ENCODE measurements at regions not wholly inside any gene's neighbourhood (a gene's known extent, or its start where the extent isn't known, plus 50 kb on each side); places are given as distances from the start of the nearest gene placed in this dataset.

GRCh38 chr3:186459108-186459467, 85.1 kb downstream of the CRYGS start:
- TF ChIP-seq FOXP2 (optimal IDR thresholded peaks at IDR 0.05; ENCODE audit: control extremely low read depth, extremely low read length, insufficient read depth): no peak
- H3K9me3 ChIP-seq (ENCODE audit: low read depth, low read length): no peaks in the 10 kb centered on the region
- H3K4me3 ChIP-seq: no peak overlapping the region
- no peak for DNase-seq (ENCODE audit: low read depth, low spot score)
- no peaks in the 10 kb centered on the region for H3K36me3 ChIP-seq (ENCODE audit: insufficient read depth, low read length)
- H3K27ac ChIP-seq: no peak overlapping the region
- H3K9ac ChIP-seq (ENCODE audit: insufficient read length): no peak overlapping the region

- H3K27ac ChIP-seq: no peak overlapping the region
- no peaks in the 10 kb centered on the region for H3K36me3 ChIP-seq (ENCODE audit: insufficient read depth, low read length)
- H3K4me3 ChIP-seq: no peak overlapping the region
- TF ChIP-seq POLR2AphosphoS5 (IDR thresholded peaks at IDR 0.05; ENCODE audit: borderline replicate concordance, low read depth, low read length) (no peak), FOXP2 (optimal IDR thresholded peaks at IDR 0.05; ENCODE audit: control extremely low read depth, extremely low read length, insufficient read depth) (no peak), EZH2 (IDR thresholded peaks at IDR 0.05) (no peak)
- no peak for DNase-seq (ENCODE audit: low read depth, low spot score)
- H3K9ac ChIP-seq (ENCODE audit: insufficient read length): no peak overlapping the region
- no peaks in the 10 kb centered on the region for H3K9me3 ChIP-seq (ENCODE audit: low read depth, low read length)
Measured at GRCh38 chr3:186458306-186459107, 85.7 kb downstream of the CRYGS start.

GRCh38 chr3:186457236-186457635, 86.9 kb downstream of the CRYGS start:
- no peak overlapping the region for H3K4me3 ChIP-seq
- H3K9ac ChIP-seq (ENCODE audit: insufficient read length): no peak overlapping the region
- H3K27ac ChIP-seq: no peak overlapping the region
- H3K36me3 ChIP-seq (ENCODE audit: insufficient read depth, low read length): no peaks in the 10 kb centered on the region
- TF ChIP-seq FOXP2 (optimal IDR thresholded peaks at IDR 0.05; ENCODE audit: control extremely low read depth, extremely low read length, insufficient read depth) (no peak), POLR2AphosphoS5 (IDR thresholded peaks at IDR 0.05; ENCODE audit: borderline replicate concordance, low read depth, low read length) (no peak), EZH2 (IDR thresholded peaks at IDR 0.05) (no peak)
- no peaks in the 10 kb centered on the region for H3K9me3 ChIP-seq (ENCODE audit: low read depth, low read length)
- no peak for DNase-seq (ENCODE audit: low read depth, low spot score)

- no peak for DNase-seq (ENCODE audit: low read depth, low spot score)
Measured at GRCh38 chr3:186456731-186457191, 87.4 kb downstream of the CRYGS start.

GRCh38 chr3:186454881-186455703, 89.1 kb downstream of the CRYGS start:
- Histone ChIP-seq H3K36me3 (ENCODE audit: insufficient read depth, low read length) (no peaks in the 10 kb centered on the region), H3K9ac (ENCODE audit: insufficient read length) (no peak overlapping the region), H3K9me3 (ENCODE audit: low read depth, low read length) (no peaks in the 10 kb centered on the region), H3K27ac (no peak overlapping the region), H3K4me3 (no peak overlapping the region)
- TF ChIP-seq EZH2 (IDR thresholded peaks at IDR 0.05): no peak
- TF ChIP-seq POLR2AphosphoS5 (IDR thresholded peaks at IDR 0.05; ENCODE audit: borderline replicate concordance, low read depth, low read length): no peak
- TF ChIP-seq FOXP2 (optimal IDR thresholded peaks at IDR 0.05; ENCODE audit: control extremely low read depth, extremely low read length, insufficient read depth): no peak
- no peak for DNase-seq (ENCODE audit: low read depth, low spot score)

More at GRCh38 chr3:186456731-186457191, 87.4 kb downstream of the CRYGS start:
- TF ChIP-seq FOXP2 (optimal IDR thresholded peaks at IDR 0.05; ENCODE audit: control extremely low read depth, extremely low read length, insufficient read depth) (no peak), EZH2 (IDR thresholded peaks at IDR 0.05) (no peak), POLR2AphosphoS5 (IDR thresholded peaks at IDR 0.05; ENCODE audit: borderline replicate concordance, low read depth, low read length) (no peak)
- Histone ChIP-seq H3K4me3 (no peak overlapping the region), H3K27ac (no peak overlapping the region), H3K36me3 (ENCODE audit: insufficient read depth, low read length) (no peaks in the 10 kb centered on the region), H3K9me3 (ENCODE audit: low read depth, low read length) (no peaks in the 10 kb centered on the region), H3K9ac (ENCODE audit: insufficient read length) (no peak overlapping the region)

- TF ChIP-seq FOXP2 (optimal IDR thresholded peaks at IDR 0.05; ENCODE audit: control extremely low read depth, extremely low read length, insufficient read depth) (no peak), EZH2 (IDR thresholded peaks at IDR 0.05) (no peak), POLR2AphosphoS5 (IDR thresholded peaks at IDR 0.05; ENCODE audit: borderline replicate concordance, low read depth, low read length) (no peak)
- Histone ChIP-seq H3K27ac (no peak overlapping the region), H3K9ac (ENCODE audit: insufficient read length) (no peak overlapping the region), H3K9me3 (ENCODE audit: low read depth, low read length) (no peaks in the 10 kb centered on the region), H3K4me3 (no peak overlapping the region), H3K36me3 (ENCODE audit: insufficient read depth, low read length) (no peaks in the 10 kb centered on the region)
- no peak for DNase-seq (ENCODE audit: low read depth, low spot score)
Measured at GRCh38 chr3:186453531-186453930, 90.6 kb downstream of the CRYGS start.

GRCh38 chr3:186452517-186452916, 90.5 kb upstream of the DGKG start:
- Histone ChIP-seq H3K9me3 (ENCODE audit: low read depth, low read length) (no peaks in the 10 kb centered on the region), H3K27ac (no peak overlapping the region), H3K4me3 (no peak overlapping the region), H3K9ac (ENCODE audit: insufficient read length) (no peak overlapping the region), H3K36me3 (ENCODE audit: insufficient read depth, low read length) (no peaks in the 10 kb centered on the region)
- DNase-seq (ENCODE audit: low read depth, low spot score): no peak
- TF ChIP-seq FOXP2 (optimal IDR thresholded peaks at IDR 0.05; ENCODE audit: control extremely low read depth, extremely low read length, insufficient read depth) (no peak), POLR2AphosphoS5 (IDR thresholded peaks at IDR 0.05; ENCODE audit: borderline replicate concordance, low read depth, low read length) (no peak), EZH2 (IDR thresholded peaks at IDR 0.05) (no peak)

- no peaks in the 10 kb centered on the region for H3K9me3 ChIP-seq (ENCODE audit: low read depth, low read length)
- no peak overlapping the region for H3K9ac ChIP-seq (ENCODE audit: insufficient read length)
- no peak overlapping the region for H3K4me3 ChIP-seq
- DNase-seq (ENCODE audit: low read depth, low spot score): no peak
- no peaks in the 10 kb centered on the region for H3K36me3 ChIP-seq (ENCODE audit: insufficient read depth, low read length)
- H3K27ac ChIP-seq: no peak overlapping the region
- no peak for TF ChIP-seq EZH2 (IDR thresholded peaks at IDR 0.05)
- no peak for TF ChIP-seq FOXP2 (optimal IDR thresholded peaks at IDR 0.05; ENCODE audit: control extremely low read depth, extremely low read length, insufficient read depth)
- no peak for TF ChIP-seq POLR2AphosphoS5 (IDR thresholded peaks at IDR 0.05; ENCODE audit: borderline replicate concordance, low read depth, low read length)
Measured at GRCh38 chr3:186451371-186451770, 89.3 kb upstream of the DGKG start.

Measured in SK-N-MC (cell line).